T-helper 1 cell treated with Interleukin-12 subunit alpha and Interleukin-12 subunit beta and Interleukin-4 antibody, amounts not matched to agents 30 μg/mL and 1 μg/mL, for 36 hours (primary cell): ENCODE measurements at regions not wholly inside any gene's neighbourhood (a gene's known extent, or its start where the extent isn't known, plus 50 kb on each side); places are given as distances from the start of the nearest gene placed in this dataset.
"Not testable (repeated sequence)": the region's sequence is repeated elsewhere in the genome, so short reads cannot be mapped to it uniquely, and the experiment has no call there.

Experiments
- H3K27ac Mint-ChIP-seq: one replicate; pipeline ENCODE4 v1.8.0; 2021; ENCODE audit warnings: mild to moderate bottlenecking, mixed read lengths
- H3K27me3 Mint-ChIP-seq: one replicate; pipeline ENCODE4 v1.8.0; 2021; ENCODE audit warnings: low read depth, mixed read lengths
- H3K36me3 Mint-ChIP-seq: one replicate; pipeline ENCODE4 v1.8.0; 2021; ENCODE audit warnings: low read depth, mixed read lengths
- H3K4me1 Mint-ChIP-seq: one replicate; pipeline ENCODE4 v1.8.0; 2021; ENCODE audit warnings: low read depth, mixed read lengths
- H3K4me3 Mint-ChIP-seq: one replicate; pipeline ENCODE4 v1.8.0; 2021; ENCODE audit warnings: mild to moderate bottlenecking, moderate library complexity, mixed read lengths
- H3K9me3 Mint-ChIP-seq: one replicate; pipeline ENCODE4 v1.8.0; 2021; ENCODE audit warnings: mixed read lengths

DNA sequence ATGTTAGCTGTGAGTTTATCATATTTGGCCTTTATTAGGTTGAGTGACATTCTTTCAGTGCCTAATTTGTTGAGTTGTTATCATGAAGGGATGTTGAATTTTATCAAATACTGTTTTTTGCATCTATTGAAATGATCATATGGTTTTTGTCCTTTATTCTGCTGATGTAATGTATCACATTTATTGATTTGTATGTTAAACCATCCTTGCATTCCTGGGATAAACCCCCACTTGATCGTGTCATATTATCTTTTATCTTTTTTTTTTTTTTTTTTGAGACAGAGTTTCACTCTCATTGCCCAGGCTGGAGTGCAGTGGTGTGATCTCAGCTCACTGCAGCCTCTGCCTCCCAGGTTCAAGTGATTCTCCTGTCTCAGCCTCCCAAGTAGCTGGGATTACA lies 51.9 kb upstream of the MFGE8 start:
- not testable (repeated sequence) for H3K27ac Mint-ChIP-seq, H3K4me1 Mint-ChIP-seq, H3K4me3 Mint-ChIP-seq, H3K36me3 Mint-ChIP-seq
- Mint-ChIP-seq H3K9me3 (peaks cover 26% of the 10 kb centered on the region), H3K27me3 (peaks cover 22% of the 10 kb centered on the region)

DNA sequence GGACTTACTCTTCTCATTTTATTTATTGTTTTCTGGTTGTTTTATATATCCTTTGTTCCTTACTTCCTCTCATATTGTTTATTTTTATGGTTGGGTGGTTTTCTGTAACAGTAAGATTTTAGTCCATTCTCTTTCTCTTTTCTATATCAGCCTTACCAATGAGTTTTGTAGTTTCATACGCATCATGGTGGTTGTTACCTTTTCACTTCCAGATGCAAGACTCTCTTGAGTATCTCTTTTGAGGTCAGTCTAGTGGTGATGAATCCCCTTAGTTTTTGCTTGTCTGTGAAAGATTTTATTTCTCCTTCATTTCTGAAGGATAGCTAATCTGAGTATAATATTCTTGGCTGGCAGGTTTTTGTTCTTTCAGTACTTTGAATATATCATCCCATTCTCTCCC lies 57.1 kb upstream of the MFGE8 start:
- H3K9me3 Mint-ChIP-seq, result peaks cover 27% of the 10 kb centered on the region
- no peak overlapping the region for H3K27ac Mint-ChIP-seq

DNA sequence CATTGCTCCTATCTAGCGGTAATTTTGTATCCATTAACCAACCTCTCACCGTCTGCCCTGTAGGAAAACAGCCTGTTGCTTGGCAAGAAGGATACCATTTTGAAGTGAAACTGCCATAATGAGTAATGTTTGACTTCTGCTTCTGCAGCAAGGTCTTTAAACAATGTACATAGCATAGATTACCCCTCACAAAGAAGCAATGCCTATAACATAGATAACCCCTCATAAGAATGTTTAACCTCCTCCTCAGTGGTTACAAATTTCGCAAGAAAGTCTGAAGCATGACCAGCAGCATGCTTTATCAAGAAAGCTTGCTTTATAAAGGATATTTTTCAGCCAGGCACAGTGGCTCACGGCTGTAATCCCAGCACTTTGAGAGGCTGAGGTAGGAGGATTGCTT lies 61.2 kb upstream of the MFGE8 start:
- Mint-ChIP-seq H3K9me3 (peaks cover 12% of the 10 kb centered on the region), H3K27me3 (peaks cover 7% of the 10 kb centered on the region), H3K4me3 (no peak overlapping the region), H3K36me3 (no peaks in the 10 kb centered on the region), H3K4me1 (no peaks in the 10 kb centered on the region), H3K27ac (no peak overlapping the region)

More for the DNA sequence above, 57.1 kb upstream of the MFGE8 start:
- no peaks in the 10 kb centered on the region for H3K4me1 Mint-ChIP-seq
- no peak overlapping the region for H3K4me3 Mint-ChIP-seq
- H3K27me3 Mint-ChIP-seq, result no peaks in the 10 kb centered on the region
- no peaks in the 10 kb centered on the region for H3K36me3 Mint-ChIP-seq

DNA sequence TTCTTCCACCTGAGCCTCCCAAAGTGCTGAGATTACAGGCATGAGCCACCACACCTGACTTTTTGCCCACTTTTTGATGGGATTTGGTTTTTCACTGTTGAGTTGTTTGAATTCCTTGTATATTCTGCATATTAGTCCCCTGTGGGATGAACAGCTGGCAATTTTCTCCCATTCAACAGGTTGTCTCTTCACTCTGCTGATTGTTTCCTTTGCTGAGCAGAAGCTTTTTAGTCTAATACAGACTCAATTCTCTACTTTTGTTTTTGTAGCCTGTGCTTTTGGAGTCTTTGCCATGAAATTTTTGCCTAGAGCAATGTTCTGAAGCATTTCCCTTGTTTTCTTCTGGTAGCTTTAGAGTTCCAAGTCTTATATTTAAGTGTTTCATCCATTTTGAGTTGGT lies 62.7 kb upstream of the MFGE8 start:
- peaks cover 7% of the 10 kb centered on the region for H3K27me3 Mint-ChIP-seq
- no peaks in the 10 kb centered on the region for H3K4me1 Mint-ChIP-seq
- no peaks in the 10 kb centered on the region for H3K36me3 Mint-ChIP-seq
- H3K9me3 Mint-ChIP-seq, result no peaks in the 10 kb centered on the region
- no peak overlapping the region for H3K27ac Mint-ChIP-seq
- no peak overlapping the region for H3K4me3 Mint-ChIP-seq

DNA sequence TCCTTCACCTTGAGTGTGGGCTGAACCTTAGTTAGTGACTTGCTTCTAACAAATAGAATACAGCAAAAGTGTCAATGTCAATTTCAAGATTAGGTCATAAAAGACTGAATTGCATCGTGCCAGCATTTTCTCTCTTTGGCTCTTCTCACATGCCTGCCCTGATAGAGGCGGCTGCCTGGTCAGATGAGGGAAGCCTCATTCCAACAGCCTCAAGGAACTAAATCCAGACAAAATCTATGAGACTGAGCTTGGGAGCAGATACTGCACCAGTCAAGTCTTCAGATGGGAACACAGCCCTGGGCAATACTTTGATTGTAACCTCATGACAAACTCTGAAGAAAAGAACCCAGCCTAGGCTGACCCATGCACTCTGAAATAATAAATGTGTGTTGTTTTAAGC lies 63.5 kb upstream of the MFGE8 start:
- peaks cover 7% of the 10 kb centered on the region for H3K27me3 Mint-ChIP-seq
- H3K27ac Mint-ChIP-seq, result no peak overlapping the region
- no peaks in the 10 kb centered on the region for H3K4me1 Mint-ChIP-seq
- H3K36me3 Mint-ChIP-seq, result no peaks in the 10 kb centered on the region
- no peaks in the 10 kb centered on the region for H3K9me3 Mint-ChIP-seq
- no peak overlapping the region for H3K4me3 Mint-ChIP-seq

DNA sequence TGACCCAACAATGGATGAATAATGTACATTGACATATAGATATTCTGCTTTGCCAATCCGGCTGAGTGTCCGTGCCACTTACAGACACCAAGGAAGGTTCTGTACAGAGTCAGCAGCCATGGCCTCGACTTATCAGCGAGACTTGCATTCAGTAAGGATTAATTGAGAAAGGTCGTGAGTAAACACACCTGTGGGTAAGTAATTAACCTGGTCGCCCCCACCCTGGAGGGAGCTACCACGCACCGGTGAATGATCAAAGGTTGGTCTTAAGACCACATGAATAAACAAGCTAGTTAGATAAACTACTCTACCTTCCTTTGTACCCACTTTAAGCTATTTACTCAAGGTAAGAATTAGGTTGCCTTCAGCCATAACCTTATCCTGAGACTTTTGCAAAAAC lies 66.5 kb upstream of the MFGE8 start:
- H3K4me3 Mint-ChIP-seq, result no peak overlapping the region

DNA sequence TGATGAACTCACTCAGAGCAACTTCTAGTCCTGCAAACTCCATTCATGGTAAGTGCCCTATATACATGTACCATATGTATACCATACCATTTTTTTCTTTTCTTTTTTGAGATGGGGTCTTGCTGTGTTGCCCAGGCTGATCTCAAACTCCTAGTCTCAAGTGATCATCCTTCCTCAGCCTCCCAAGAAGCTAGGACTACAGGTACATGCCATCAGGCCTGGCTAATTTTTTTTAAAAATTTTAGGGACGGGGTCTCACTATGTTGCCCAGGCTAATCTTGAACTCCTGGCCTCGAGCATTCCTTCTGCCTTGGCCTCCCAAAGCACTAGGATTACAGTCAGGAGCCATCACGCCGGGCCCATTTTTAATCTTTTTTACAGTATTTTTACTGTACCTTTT lies 67.3 kb upstream of the MFGE8 start:
- Mint-ChIP-seq H3K9me3 (no peaks in the 10 kb centered on the region), H3K4me1 (no peaks in the 10 kb centered on the region), H3K27ac (no peak overlapping the region)

More for the DNA sequence above, 66.5 kb upstream of the MFGE8 start:
- Mint-ChIP-seq H3K4me1 (no peaks in the 10 kb centered on the region), H3K36me3 (no peaks in the 10 kb centered on the region), H3K27ac (no peak overlapping the region), H3K27me3 (peaks cover 7% of the 10 kb centered on the region), H3K9me3 (no peaks in the 10 kb centered on the region)

DNA sequence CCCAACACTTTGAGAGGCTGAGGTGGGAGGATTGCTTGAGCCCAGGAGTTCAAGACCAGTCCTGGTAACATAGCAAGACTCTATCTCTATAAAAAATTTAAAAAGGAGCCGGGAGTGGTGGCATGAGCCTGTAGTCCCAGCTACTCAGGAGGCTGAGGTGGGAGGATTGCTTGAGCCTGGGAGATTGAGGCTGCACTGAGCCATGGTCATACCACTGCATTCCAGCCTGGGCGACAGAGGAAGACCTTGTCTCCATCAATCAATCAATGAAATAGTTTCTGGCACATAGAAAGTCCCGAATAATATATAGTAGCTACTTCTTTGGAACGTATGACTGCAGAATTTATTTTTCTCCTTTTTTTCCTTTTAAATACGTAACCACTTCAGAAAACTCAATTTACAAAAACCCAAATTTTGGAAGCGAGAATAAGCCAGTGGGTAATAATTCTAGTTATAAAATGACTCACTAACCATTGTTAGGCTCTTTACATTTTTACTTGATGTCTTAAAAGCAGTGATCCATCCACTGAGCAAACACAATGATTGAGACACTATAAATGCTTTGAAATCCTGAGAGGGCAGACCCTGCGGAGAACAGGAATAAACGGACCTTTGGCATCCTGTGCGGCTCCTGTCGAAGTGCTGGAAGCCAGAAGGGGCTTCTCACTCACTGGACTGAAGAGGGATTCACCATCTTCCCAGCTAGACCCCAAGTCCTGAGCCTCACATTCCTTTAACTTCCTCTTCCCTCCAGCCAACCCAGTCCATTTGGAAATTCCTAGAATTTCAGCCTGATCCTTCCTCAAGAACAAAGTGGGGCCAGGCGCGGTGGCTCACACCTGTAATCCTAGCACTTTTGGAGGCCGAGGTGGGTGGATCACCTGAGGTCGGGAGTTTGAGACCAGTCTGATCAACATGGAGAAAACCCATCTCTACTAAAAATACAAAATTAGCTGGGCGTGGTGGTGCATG lies 68.4 kb upstream of the MFGE8 start:
- Mint-ChIP-seq H3K4me1 (no peaks in the 10 kb centered on the region), H3K27ac (no peak overlapping the region), H3K9me3 (no peaks in the 10 kb centered on the region), H3K4me3 (no peak overlapping the region), H3K27me3 (peaks cover 1% of the 10 kb centered on the region), H3K36me3 (no peaks in the 10 kb centered on the region)

More for the DNA sequence above, 67.3 kb upstream of the MFGE8 start:
- Mint-ChIP-seq H3K4me3 (no peak overlapping the region), H3K27me3 (peaks cover 7% of the 10 kb centered on the region), H3K36me3 (no peaks in the 10 kb centered on the region)

DNA sequence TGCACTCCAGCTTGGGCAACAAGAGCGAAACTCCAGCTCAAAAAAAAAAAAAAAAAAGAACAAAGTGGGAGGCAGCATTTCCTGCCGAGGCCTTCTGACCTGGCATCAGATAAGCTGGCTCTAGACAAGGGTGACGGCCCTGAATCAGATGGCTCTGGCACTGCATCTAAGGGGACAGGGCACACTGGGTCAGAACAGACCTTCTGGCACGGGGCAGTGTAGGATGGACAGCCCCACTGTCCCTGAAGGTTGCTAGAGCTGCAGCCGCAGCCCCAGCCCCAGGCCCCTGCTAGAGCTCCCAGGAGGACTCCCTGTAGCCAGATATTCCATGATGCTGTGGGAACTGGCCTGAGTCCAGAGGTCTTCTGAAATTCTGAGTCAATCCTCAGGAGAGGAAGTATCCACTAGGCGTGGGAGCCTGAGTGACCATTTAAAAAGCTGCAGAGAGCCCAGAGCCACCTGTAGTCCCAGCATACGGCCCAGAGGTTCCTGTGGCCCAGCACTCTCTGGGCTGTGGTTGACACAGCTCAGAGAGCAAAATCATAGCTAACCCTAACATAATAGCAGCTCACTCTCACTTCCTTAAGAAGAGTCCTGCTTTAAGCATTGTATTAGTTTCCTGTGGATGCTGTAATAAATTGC lies 69.2 kb upstream of the MFGE8 start:
- Mint-ChIP-seq H3K36me3 (no peaks in the 10 kb centered on the region), H3K4me3 (no peak overlapping the region), H3K27ac (no peak overlapping the region), H3K27me3 (no peaks in the 10 kb centered on the region), H3K9me3 (no peaks in the 10 kb centered on the region), H3K4me1 (no peaks in the 10 kb centered on the region)

DNA sequence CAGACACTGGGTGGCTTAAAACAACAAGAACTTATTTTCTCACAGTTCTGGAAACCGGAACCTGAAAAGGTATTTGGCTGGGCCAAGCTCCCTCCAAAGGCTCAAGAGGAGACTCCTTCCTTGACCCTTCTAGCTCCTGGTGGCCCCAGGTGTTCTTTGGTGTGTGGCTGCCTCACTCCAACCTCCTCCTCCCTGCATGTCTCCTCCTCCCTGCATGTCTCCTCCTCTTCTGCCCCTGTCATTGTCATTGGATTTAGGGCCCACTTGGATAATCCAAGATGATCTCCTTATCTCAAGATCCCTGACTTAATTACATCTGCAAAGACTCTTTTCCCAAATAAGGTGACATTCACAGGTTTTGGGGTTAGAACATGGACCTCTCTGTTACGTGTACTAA lies 69.8 kb upstream of the MFGE8 start:
- Mint-ChIP-seq H3K4me1 (no peaks in the 10 kb centered on the region), H3K9me3 (no peaks in the 10 kb centered on the region), H3K36me3 (no peaks in the 10 kb centered on the region), H3K4me3 (no peak overlapping the region), H3K27ac (no peak overlapping the region), H3K27me3 (no peaks in the 10 kb centered on the region)

DNA sequence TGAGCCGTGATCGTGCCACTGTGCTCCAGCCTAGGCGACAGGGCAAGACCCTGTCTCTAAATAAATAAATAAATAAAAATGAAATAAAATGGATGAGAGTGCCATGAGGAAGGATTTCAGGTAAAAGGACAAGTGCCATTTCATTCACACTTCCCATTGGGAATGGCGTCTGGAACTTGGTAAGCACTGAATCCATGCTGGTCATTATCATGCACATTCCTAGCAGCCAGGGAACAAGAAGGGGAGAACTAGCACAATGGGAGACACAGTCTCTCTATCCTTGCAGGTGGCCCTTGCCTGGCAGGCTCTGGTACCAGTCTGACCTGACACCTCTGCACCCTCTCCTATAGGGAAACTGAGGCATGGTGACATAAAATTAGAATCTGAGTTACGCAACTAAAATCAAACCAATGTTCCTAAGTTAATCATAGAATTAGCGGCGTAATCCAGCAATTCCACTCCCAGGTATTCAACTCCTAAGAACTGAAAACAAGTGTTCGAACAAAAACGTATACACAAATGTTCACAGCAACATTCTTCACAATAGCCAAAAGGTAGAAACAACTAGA lies 70.8 kb upstream of the MFGE8 start:
- Mint-ChIP-seq H3K4me3 (no peak overlapping the region), H3K36me3 (no peaks in the 10 kb centered on the region), H3K9me3 (no peaks in the 10 kb centered on the region), H3K27me3 (peaks cover 3% of the 10 kb centered on the region), H3K27ac (no peak overlapping the region), H3K4me1 (no peaks in the 10 kb centered on the region)

DNA sequence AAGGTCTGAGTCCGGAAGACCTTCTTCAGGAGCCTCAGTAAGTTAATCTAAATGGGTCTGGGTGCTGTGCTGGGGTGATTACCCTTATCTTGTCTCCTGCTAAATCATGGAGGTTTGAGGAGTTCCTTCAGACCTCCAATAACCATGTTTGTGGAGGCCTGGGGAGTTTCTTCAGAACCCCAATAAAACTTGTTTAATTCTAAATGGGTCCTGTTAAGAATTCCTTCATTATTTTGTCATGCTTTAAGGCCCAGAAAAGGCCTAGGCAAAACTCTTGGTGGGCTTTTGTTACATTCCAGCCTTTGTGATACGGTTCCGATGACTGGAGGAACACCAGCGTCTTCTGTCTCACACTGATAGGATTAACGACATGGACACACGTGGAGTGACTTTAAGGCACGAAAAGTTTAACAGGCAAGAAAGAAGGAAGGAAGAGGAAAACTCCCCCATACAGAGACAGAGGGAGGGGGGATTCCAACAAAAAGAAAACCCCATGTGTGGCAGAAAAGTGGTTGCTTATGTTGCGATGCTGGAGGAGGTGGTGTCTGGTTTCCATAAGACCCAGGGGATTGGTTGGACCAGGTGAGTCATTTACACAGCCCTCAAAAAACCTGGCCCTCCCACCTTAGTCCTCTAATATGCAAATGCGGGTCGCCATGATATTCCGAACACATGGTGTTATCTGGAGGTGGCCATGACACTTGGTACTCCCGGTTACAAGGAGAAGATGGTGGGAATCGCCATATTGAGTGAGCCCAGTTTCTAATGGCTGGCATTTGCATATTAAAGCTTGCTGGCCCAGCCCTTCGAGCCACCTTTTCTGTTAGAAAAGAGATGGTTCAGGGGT lies 72.6 kb upstream of the MFGE8 start:
- Mint-ChIP-seq H3K4me3 (no peak overlapping the region), H3K27me3 (peaks cover 11% of the 10 kb centered on the region), H3K9me3 (no peaks in the 10 kb centered on the region), H3K27ac (no peak overlapping the region), H3K36me3 (no peaks in the 10 kb centered on the region), H3K4me1 (no peaks in the 10 kb centered on the region)

DNA sequence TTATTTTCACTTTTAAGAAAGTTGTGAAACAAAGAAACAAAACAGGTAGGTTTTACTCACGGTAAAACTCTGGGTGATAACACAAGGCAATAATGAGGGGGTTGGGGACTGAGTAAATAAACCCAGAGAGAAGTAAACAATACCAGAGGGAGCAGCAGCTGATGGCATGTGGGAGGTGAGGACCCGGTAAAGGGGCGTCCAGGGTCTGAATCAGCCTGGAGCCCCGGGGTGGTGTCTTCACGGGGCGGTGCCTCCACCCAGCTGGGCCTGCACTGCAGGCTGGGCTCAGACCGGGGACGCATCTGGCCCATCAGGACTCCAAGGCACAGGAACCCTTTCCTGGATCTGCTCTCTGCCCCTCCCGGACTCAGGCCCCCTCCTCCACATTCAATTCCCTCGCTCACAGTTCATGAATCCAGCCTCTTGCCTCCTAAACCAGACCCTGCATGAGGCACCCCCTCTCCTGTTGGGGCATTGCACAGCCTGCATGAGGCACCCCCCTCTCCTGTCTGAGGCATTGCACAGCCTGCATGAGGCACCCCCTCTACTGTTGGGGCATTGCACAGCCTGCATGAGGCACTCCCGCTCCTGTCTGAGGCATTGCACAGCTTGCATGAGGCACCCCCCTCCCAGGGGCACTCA lies 73.9 kb upstream of the MFGE8 start:
- Mint-ChIP-seq H3K27me3 (peaks cover 11% of the 10 kb centered on the region), H3K36me3 (no peaks in the 10 kb centered on the region), H3K27ac (no peak overlapping the region), H3K4me3 (no peak overlapping the region), H3K4me1 (no peaks in the 10 kb centered on the region), H3K9me3 (no peaks in the 10 kb centered on the region)

DNA sequence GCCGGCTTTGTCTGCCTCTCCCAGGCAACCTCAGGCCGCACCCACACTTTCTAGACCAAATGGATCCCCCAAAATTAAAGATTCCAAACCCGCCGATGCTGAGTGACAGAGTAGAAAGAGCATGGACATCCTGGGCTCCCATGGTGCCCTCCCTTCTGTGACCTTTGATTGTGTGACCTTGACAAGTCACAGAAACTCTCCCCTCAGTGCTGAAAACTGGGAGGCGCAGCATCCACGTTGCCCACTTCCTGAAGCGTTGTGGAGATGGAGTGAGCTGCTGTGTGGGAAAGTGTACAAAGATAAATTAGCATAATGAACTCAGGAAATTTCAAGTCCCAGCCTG lies 74.4 kb upstream of the MFGE8 start:
- H3K27ac Mint-ChIP-seq, result no peak overlapping the region
- no peaks in the 10 kb centered on the region for H3K4me1 Mint-ChIP-seq
- H3K9me3 Mint-ChIP-seq, result no peaks in the 10 kb centered on the region
- H3K4me3 Mint-ChIP-seq, result no peak overlapping the region
- no peaks in the 10 kb centered on the region for H3K36me3 Mint-ChIP-seq
- peaks cover 11% of the 10 kb centered on the region for H3K27me3 Mint-ChIP-seq
